MM.1S (cell line): ENCODE measurements at regions not wholly inside any gene's neighbourhood (a gene's known extent, or its start where the extent isn't known, plus 50 kb on each side); places are given as distances from the start of the nearest gene placed in this dataset.

Experiments used
- DNase-seq: peaks from one replicate; pipeline ENCODE4 v3.0.0-alpha.2; 2015
- H2AFZ ChIP-seq: fragments of 300-600 bp; sonication (generic); 2 replicates; pipeline ENCODE4 v1.6.0; 2016; ENCODE audit warnings: antibody characterized with exemption, low read length
- H3F3A ChIP-seq: fragments of 300-600 bp; sonication (generic); 2 replicates; pipeline ENCODE4 v1.6.1; 2016; ENCODE audit warnings: mild to moderate bottlenecking, antibody characterized with exemption, low read length, moderate library complexity, mixed read lengths; ENCODE audit not compliant: insufficient read depth
- H3K27ac ChIP-seq: fragments of 300-600 bp; sonication (generic); 2 replicates; pipeline ENCODE4 v1.5.1; 2016; ENCODE audit warnings: mild to moderate bottlenecking, low read length
- H3K27me3 ChIP-seq: fragments of 300-600 bp; sonication (generic); replicated peaks from 2 replicates; pipeline ENCODE4 v1.6.0; 2016; ENCODE audit warnings: low read length; ENCODE audit not compliant: insufficient read depth
- H3K36me3 ChIP-seq: fragments of 300-600 bp; sonication (generic); replicated peaks from 2 replicates; pipeline ENCODE4 v1.6.1; 2016; ENCODE audit warnings: mild to moderate bottlenecking, low read length, mixed read lengths; ENCODE audit not compliant: insufficient read depth
- H3K4me1 ChIP-seq: fragments of 300-600 bp; sonication (generic); 2 replicates; pipeline ENCODE4 v1.6.1; 2016; ENCODE audit warnings: low read length, mixed read lengths
- H3K4me2 ChIP-seq: fragments of 300-600 bp; sonication (generic); 2 replicates; pipeline ENCODE4 v1.6.0; 2016; ENCODE audit warnings: low read depth, low read length
- H3K4me3 ChIP-seq: fragments of 300-600 bp; sonication (generic); 2 replicates; pipeline ENCODE4 v1.5.1; 2016; ENCODE audit warnings: low read length, mixed read lengths
- H3K79me2 ChIP-seq: fragments of 300-600 bp; sonication (generic); 2 replicates; pipeline ENCODE4 v1.6.1; 2016; ENCODE audit warnings: mixed run types, low read length, mixed read lengths
- H3K9ac ChIP-seq: fragments of 300-600 bp; sonication (generic); 2 replicates; pipeline ENCODE4 v1.6.1; 2016; ENCODE audit warnings: low read length, mixed read lengths
- H3K9me2 ChIP-seq: fragments of 300-600 bp; sonication (generic); replicated peaks from 2 replicates; pipeline ENCODE4 v1.6.1; 2016; ENCODE audit warnings: mild to moderate bottlenecking, low read length, mixed read lengths; ENCODE audit not compliant: insufficient read depth
- H3K9me3 ChIP-seq: fragments of 300-600 bp; sonication (generic); replicated peaks from 2 replicates; pipeline ENCODE4 v1.6.1; 2016; ENCODE audit warnings: mild to moderate bottlenecking, low read length, mixed read lengths; ENCODE audit not compliant: insufficient read depth
- H4K20me1 ChIP-seq: fragments of 300-600 bp; sonication (generic); 2 replicates; pipeline ENCODE4 v1.6.1; 2016; ENCODE audit warnings: mild to moderate bottlenecking, low read length, moderate library complexity, mixed read lengths; ENCODE audit not compliant: insufficient read depth
- EZH2 ChIP-seq: fragments of 300-600 bp; sonication (generic); optimal IDR thresholded peaks from 2 replicates; pipeline ENCODE3; 2017; ENCODE audit warnings: low read depth, mild to moderate bottlenecking, antibody characterized with exemption, low read length, mixed read lengths
- EZH2phosphoT487 ChIP-seq: fragments of 300-600 bp; sonication (generic); IDR thresholded peaks from 2 replicates; pipeline ENCODE4 v1.6.1; 2018; ENCODE audit warnings: antibody characterized with exemption, low read length
- TF ChIP-seq, protein P1 (sequence below): fragments of 300-600 bp; sonication (generic); IDR thresholded peaks from 2 replicates; pipeline ENCODE4 v1.5.1; 2016; ENCODE audit warnings: antibody characterized with exemption, low read length, mixed read lengths

GRCh38 chr3:10721101-10721500 lies 94.9 kb upstream of the SLC6A11 start:
- Histone ChIP-seq H3K79me2 (no peaks in the 10 kb centered on the region), H3K9me2 (no peaks in the 10 kb centered on the region), H4K20me1 (no peaks in the 10 kb centered on the region), H3K4me3 (no peak overlapping the region), H3K27ac (no peak overlapping the region), H3K4me1 (no peaks in the 10 kb centered on the region), H3F3A (no peaks in the 10 kb centered on the region), H2AFZ (no peak overlapping the region), H3K9me3 (no peaks in the 10 kb centered on the region), H3K4me2 (no peak overlapping the region), H3K36me3 (no peaks in the 10 kb centered on the region), H3K9ac (no peak overlapping the region), H3K27me3 (peaks cover 45% of the 10 kb centered on the region)
- TF ChIP-seq, protein P1, sequence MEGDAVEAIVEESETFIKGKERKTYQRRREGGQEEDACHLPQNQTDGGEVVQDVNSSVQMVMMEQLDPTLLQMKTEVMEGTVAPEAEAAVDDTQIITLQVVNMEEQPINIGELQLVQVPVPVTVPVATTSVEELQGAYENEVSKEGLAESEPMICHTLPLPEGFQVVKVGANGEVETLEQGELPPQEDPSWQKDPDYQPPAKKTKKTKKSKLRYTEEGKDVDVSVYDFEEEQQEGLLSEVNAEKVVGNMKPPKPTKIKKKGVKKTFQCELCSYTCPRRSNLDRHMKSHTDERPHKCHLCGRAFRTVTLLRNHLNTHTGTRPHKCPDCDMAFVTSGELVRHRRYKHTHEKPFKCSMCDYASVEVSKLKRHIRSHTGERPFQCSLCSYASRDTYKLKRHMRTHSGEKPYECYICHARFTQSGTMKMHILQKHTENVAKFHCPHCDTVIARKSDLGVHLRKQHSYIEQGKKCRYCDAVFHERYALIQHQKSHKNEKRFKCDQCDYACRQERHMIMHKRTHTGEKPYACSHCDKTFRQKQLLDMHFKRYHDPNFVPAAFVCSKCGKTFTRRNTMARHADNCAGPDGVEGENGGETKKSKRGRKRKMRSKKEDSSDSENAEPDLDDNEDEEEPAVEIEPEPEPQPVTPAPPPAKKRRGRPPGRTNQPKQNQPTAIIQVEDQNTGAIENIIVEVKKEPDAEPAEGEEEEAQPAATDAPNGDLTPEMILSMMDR: no peak
- no peak for TF ChIP-seq EZH2phosphoT487
- no peak for TF ChIP-seq EZH2
- no peak for DNase-seq

DNA sequence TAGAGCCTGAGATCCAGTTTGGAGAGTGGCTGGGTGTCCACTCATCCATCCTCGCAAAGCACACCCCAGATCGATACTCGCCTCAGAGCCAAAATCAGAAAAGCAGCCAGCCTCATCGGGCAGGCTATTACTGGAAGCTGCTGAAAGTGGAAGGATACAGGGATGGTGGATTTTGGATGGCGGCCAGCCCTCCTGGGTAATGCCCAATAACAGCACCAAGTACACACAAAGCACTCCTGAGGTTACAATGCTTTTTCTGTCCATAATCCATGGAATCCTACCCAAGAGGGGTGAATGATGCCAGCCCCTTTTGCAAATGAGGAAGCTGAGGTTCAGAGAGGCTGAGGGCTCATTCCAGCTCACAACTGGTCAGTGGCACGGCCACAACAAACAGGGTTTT lies 93.1 kb upstream of the SLC6A11 start:
- peaks cover 48% of the 10 kb centered on the region for H3K27me3 ChIP-seq
- H3K36me3 ChIP-seq: no peaks in the 10 kb centered on the region
- H3K4me3 ChIP-seq: no peak overlapping the region
- no peak overlapping the region for H3K9ac ChIP-seq
- H3K4me1 ChIP-seq: no peaks in the 10 kb centered on the region
- H3K4me2 ChIP-seq: no peak overlapping the region
- DNase-seq: no peak
- H3K79me2 ChIP-seq: no peaks in the 10 kb centered on the region
- no peaks in the 10 kb centered on the region for H3K9me3 ChIP-seq
- no peaks in the 10 kb centered on the region for H3K9me2 ChIP-seq
- no peak overlapping the region for H2AFZ ChIP-seq
- no peaks in the 10 kb centered on the region for H4K20me1 ChIP-seq
- H3F3A ChIP-seq: no peaks in the 10 kb centered on the region
- TF ChIP-seq EZH2phosphoT487 (no peak), EZH2 (no peak)
- TF ChIP-seq, protein P1: no peak
- H3K27ac ChIP-seq: no peak overlapping the region

GRCh38 chr3:10723991-10724390 lies 92.0 kb upstream of the SLC6A11 start:
- Histone ChIP-seq H2AFZ (no peak overlapping the region), H3K36me3 (no peaks in the 10 kb centered on the region), H3K9me2 (no peaks in the 10 kb centered on the region), H3K4me2 (no peak overlapping the region), H3K4me1 (no peaks in the 10 kb centered on the region), H3K9ac (no peak overlapping the region), H3K27me3 (peaks cover 56% of the 10 kb centered on the region), H3K27ac (no peak overlapping the region), H3K79me2 (no peaks in the 10 kb centered on the region), H4K20me1 (no peaks in the 10 kb centered on the region), H3K9me3 (no peaks in the 10 kb centered on the region), H3K4me3 (no peak overlapping the region), H3F3A (no peaks in the 10 kb centered on the region)
- DNase-seq: no peak
- no peak for TF ChIP-seq EZH2phosphoT487

DNA sequence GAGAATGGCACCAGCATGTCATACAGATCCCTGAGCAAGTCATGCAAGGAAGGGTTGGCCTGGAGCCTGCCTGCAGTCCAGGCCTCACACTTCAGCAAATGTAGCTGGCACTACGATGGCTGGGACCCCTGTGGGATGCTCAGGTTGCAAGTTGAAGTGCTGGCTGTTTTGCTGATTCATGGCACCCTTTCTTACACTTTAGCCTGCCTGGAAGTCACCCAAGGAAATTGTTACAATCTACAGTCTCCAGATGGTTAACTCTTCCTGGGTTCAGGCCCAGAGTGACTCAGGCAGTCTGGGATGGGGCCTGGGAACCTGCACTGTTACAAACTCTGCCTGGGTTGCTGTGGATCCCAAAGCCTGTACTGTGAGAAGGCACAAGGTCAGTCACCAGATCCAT lies 91.0 kb upstream of the SLC6A11 start:
- H3F3A ChIP-seq: no peaks in the 10 kb centered on the region
- H3K27me3 ChIP-seq: peaks cover 53% of the 10 kb centered on the region
- H3K9me2 ChIP-seq: no peaks in the 10 kb centered on the region
- H3K36me3 ChIP-seq: no peaks in the 10 kb centered on the region
- no peak overlapping the region for H3K27ac ChIP-seq
- H3K4me2 ChIP-seq: no peak overlapping the region
- no peaks in the 10 kb centered on the region for H3K4me1 ChIP-seq
- DNase-seq: no peak
- TF ChIP-seq EZH2phosphoT487 (no peak), EZH2 (no peak)
- TF ChIP-seq, protein P1: no peak
- H3K9ac ChIP-seq: no peak overlapping the region
- H3K9me3 ChIP-seq: no peaks in the 10 kb centered on the region
- no peak overlapping the region for H3K4me3 ChIP-seq
- H4K20me1 ChIP-seq: no peaks in the 10 kb centered on the region
- no peaks in the 10 kb centered on the region for H3K79me2 ChIP-seq
- no peak overlapping the region for H2AFZ ChIP-seq
